Tibial nerve (tissue), 3 donors: ENCODE measurements at regions not wholly inside any gene's neighbourhood (a gene's known extent, or its start where the extent isn't known, plus 50 kb on each side); places are given as distances from the start of the nearest gene placed in this dataset.

Source experiments
- EP300 ChIP-seq, 2 donors: sonication (generic); formaldehyde crosslinking; IDR thresholded peaks; one replicate each; pipeline ENCODE4 v1.6.1; 2017; ENCODE audit warnings: antibody characterized with exemption in 2 of 2, mild to moderate bottlenecking in 1 of 2
- POLR2A ChIP-seq, 2 donors: fragments of 450-650 bp; IDR thresholded peaks; one replicate each; pipeline ENCODE4 v1.6.1; 2017; ENCODE audit warnings: antibody characterized with exemption in 2 of 2, mild to moderate bottlenecking in 2 of 2, moderate library complexity in 2 of 2

DNA sequence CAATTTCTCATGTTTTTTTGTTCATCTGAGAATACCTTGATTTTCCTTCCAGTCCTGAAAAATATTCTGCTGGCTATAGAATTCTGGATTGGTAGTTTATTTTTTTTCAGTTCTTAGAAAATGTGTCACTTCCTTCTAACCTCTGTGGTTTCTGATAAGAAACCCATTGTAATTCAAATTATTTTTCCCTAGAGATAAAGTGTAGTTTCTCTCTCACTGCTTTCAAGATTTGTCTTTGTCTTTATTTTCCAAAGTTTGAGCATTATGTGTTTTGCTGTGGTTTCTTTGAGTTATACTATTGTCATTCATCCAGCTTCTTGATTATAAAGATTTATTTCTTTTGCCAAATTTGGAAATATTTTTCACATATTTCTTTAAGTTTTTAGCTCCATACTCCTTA is 324.0 kb upstream of the SPRY2 start:
- TF ChIP-seq EP300 (IDR thresholded peaks at IDR 0.05) (no peak), POLR2A (IDR thresholded peaks at IDR 0.05) (no peak)
